ENCODE measurements at regions not wholly inside any gene's neighbourhood (a gene's known extent, or its start where the extent isn't known, plus 50 kb on each side); places are given as distances from the start of the nearest gene placed in this dataset.

DNA sequence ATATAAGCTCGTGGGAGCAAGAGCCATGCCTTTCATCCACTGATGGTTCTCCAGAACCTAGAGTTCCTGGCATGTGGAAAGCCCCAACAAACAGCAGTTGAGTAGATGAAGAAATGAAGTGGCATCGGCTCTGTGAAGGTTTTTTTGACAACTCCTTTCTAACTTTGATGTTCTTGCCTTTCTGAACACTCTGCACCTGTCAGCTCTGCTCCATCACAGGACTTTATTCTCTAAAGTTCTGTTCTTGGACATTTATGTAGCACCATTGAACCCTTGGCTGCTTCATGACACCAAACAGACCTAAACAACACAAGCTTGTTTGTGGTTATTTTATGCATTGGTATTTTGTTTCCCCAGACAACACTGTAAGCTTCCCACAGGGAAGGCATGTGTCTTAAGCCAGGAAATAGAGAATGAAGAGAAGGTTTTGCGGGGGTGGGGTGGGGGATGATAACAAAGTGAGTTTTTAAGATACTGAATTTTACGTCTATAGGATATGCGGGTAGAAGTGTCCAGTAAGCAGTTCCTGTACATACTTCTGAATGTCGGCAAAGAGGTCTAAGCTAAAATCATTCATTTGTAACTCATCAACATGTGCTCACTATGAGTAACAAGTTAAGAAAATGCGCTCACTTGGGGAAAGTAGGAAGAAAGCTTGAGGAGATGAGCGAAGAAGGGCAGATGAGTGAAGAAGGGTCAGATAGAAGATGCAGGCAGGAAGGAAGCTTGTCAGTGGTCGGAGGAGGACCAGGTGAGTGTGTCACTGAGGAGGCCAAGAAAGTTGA lies 146.0 kb upstream of the PLEKHG7 start:
- Histone ChIP-seq H3K27ac (ENCODE audit: low read depth, low read length) (no peak overlapping the region), H3K4me1 (ENCODE audit: control insufficient read depth in 1 of 2, insufficient read depth in 2 of 2, low read length in 2 of 2) (peaks cover 21 to 67% of the 10 kb centered on the region in 2 donors)

DNA sequence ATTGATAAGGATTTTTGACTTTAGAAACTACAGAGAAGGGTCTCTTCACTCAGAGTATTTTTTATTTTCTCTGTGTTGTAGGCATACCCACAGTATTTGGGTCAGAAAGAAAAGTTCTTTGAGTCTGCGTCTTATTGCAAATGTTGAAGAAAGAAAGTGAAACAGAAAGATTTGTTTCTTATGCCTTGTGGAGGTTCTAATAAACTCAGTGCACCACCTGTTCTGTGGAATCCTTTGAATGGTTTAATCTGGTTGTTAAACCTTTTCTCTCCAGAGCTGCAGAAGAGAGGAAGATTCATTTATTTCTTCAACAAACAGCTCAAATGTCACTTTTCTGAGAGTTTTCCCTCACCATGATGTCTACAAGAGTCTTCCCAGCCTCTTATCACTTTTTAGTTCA lies 146.6 kb upstream of the PLEKHG7 start:
- H3K4me1 ChIP-seq (ENCODE audit: control insufficient read depth in 1 of 2, insufficient read depth in 2 of 2, low read length in 2 of 2): peaks cover 28 to 67% of the 10 kb centered on the region in 2 donors
- H3K4me3 ChIP-seq (ENCODE audit: low read depth in 1 of 2, low read length in 2 of 2): peak overlapping the region; percentile 0 to 16
- H3K36me3 ChIP-seq (ENCODE audit: control insufficient read depth in 1 of 2, insufficient read depth in 2 of 2, low read length in 2 of 2): no peaks in the 10 kb centered on the region
- H3K9me3 ChIP-seq (ENCODE audit: control insufficient read depth in 1 of 2, low read length in 2 of 2): no peaks in the 10 kb centered on the region
- no peaks in the 10 kb centered on the region for H3K27me3 ChIP-seq (ENCODE audit: control insufficient read depth in 1 of 2, insufficient read depth in 2 of 2, low read length in 2 of 2)
- no peak overlapping the region for H3K27ac ChIP-seq (ENCODE audit: low read depth, low read length)
- H3K9ac ChIP-seq (ENCODE audit: low read depth in 1 of 2, low read length in 2 of 2): peak overlapping the region in 1 of 2 donors; percentile 15

More for the DNA sequence above, 146.0 kb upstream of the PLEKHG7 start:
- H3K9ac ChIP-seq (ENCODE audit: low read depth in 1 of 2, low read length in 2 of 2): peak overlapping the region in 1 of 2 donors; percentile 15
- H3K4me3 ChIP-seq (ENCODE audit: low read depth in 1 of 2, low read length in 2 of 2): peak overlapping the region in 1 of 2 donors; percentile 16
- no peaks in the 10 kb centered on the region for H3K27me3 ChIP-seq (ENCODE audit: control insufficient read depth in 1 of 2, insufficient read depth in 2 of 2, low read length in 2 of 2)
- no peaks in the 10 kb centered on the region for H3K9me3 ChIP-seq (ENCODE audit: control insufficient read depth in 1 of 2, low read length in 2 of 2)
- no peaks in the 10 kb centered on the region for H3K36me3 ChIP-seq (ENCODE audit: control insufficient read depth in 1 of 2, insufficient read depth in 2 of 2, low read length in 2 of 2)

GRCh38 chr12:92554158-92555073 lies 148.4 kb upstream of the PLEKHG7 start:
- peaks cover 39 to 68% of the 10 kb centered on the region in 2 donors for H3K4me1 ChIP-seq (ENCODE audit: control insufficient read depth in 1 of 2, insufficient read depth in 2 of 2, low read length in 2 of 2)
- H3K27me3 ChIP-seq (ENCODE audit: control insufficient read depth in 1 of 2, insufficient read depth in 2 of 2, low read length in 2 of 2): no peaks in the 10 kb centered on the region
- H3K27ac ChIP-seq (ENCODE audit: low read depth, low read length): no peak overlapping the region
- no peaks in the 10 kb centered on the region for H3K36me3 ChIP-seq (ENCODE audit: control insufficient read depth in 1 of 2, insufficient read depth in 2 of 2, low read length in 2 of 2)
- no peaks in the 10 kb centered on the region for H3K9me3 ChIP-seq (ENCODE audit: control insufficient read depth in 1 of 2, low read length in 2 of 2)
- H3K4me3 ChIP-seq (ENCODE audit: low read depth in 1 of 2, low read length in 2 of 2): no peak overlapping the region
- H3K9ac ChIP-seq (ENCODE audit: low read depth in 1 of 2, low read length in 2 of 2): no peak overlapping the region

DNA sequence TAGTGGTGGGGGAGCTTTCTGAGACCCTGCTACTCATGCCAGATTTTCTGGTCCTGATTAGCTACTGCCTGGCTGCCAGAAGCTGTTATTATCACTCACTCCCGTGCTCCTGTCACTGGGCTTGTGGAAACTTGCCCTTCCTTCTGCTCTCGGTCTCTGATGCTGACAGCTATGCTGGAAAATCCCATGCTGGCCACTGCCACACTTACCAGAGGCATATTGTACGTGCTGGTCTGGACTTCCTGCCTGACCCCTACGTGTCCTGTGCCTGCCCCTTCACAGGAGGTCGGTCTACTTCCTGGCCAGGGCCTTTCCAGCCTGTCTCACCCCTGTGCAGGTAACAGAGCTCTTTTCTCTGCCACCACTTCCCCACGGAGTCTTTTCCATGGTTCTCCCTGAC lies 149.4 kb upstream of the PLEKHG7 start:
- no peaks in the 10 kb centered on the region for H3K27me3 ChIP-seq (ENCODE audit: control insufficient read depth in 1 of 2, insufficient read depth in 2 of 2, low read length in 2 of 2)
- no peak overlapping the region for H3K27ac ChIP-seq (ENCODE audit: low read depth, low read length)
- H3K36me3 ChIP-seq (ENCODE audit: control insufficient read depth in 1 of 2, insufficient read depth in 2 of 2, low read length in 2 of 2): no peaks in the 10 kb centered on the region
- H3K4me1 ChIP-seq (ENCODE audit: control insufficient read depth in 1 of 2, insufficient read depth in 2 of 2, low read length in 2 of 2): peaks cover 42 to 68% of the 10 kb centered on the region in 2 donors
- no peak overlapping the region for H3K9ac ChIP-seq (ENCODE audit: low read depth in 1 of 2, low read length in 2 of 2)
- no peaks in the 10 kb centered on the region for H3K9me3 ChIP-seq (ENCODE audit: control insufficient read depth in 1 of 2, low read length in 2 of 2)
- no peak overlapping the region for H3K4me3 ChIP-seq (ENCODE audit: low read depth in 1 of 2, low read length in 2 of 2)

GRCh38 chr12:92552412-92553108 lies 150.2 kb upstream of the PLEKHG7 start:
- H3K4me3 ChIP-seq (ENCODE audit: low read depth in 1 of 2, low read length in 2 of 2): peak overlapping the region in 1 of 2 donors; percentile 31
- H3K27ac ChIP-seq (ENCODE audit: low read depth, low read length): no peak overlapping the region
- no peak overlapping the region for H3K9ac ChIP-seq (ENCODE audit: low read depth in 1 of 2, low read length in 2 of 2)
- H3K27me3 ChIP-seq (ENCODE audit: control insufficient read depth in 1 of 2, insufficient read depth in 2 of 2, low read length in 2 of 2): no peaks in the 10 kb centered on the region
- peaks cover 50 to 69% of the 10 kb centered on the region in 2 donors for H3K4me1 ChIP-seq (ENCODE audit: control insufficient read depth in 1 of 2, insufficient read depth in 2 of 2, low read length in 2 of 2)
- no peaks in the 10 kb centered on the region for H3K9me3 ChIP-seq (ENCODE audit: control insufficient read depth in 1 of 2, low read length in 2 of 2)
- no peaks in the 10 kb centered on the region for H3K36me3 ChIP-seq (ENCODE audit: control insufficient read depth in 1 of 2, insufficient read depth in 2 of 2, low read length in 2 of 2)

DNA sequence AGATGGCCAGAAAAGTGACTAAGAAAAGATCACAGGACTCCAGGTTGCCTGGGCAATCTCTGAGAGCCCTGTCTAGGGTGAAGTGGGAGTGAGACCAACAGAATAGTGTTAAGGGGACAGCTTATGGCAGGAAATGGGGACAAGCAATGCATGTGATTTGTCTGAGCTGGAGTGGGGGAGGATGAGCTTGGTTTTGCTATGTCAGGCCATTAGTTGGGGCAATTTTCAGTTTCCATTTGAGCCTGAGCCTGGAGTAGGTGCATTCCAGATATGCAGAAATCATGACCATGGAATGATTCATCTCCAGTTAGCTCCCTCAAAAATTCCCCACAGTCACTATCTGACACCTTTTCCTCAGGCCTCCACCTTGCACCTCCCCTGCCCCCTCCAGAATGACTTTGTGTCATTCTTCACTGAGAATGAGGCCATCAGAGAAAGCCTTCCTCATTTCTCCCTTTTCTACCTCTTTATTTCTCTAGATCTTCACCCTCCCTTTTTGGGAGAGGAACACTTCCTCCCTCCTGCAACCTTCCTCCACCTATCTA lies 150.9 kb upstream of the PLEKHG7 start:
- H3K4me3 ChIP-seq (ENCODE audit: low read depth in 1 of 2, low read length in 2 of 2): peak overlapping the region in 1 of 2 donors; percentile 31
- H3K9ac ChIP-seq (ENCODE audit: low read depth in 1 of 2, low read length in 2 of 2): no peak overlapping the region
- H3K4me1 ChIP-seq (ENCODE audit: control insufficient read depth in 1 of 2, insufficient read depth in 2 of 2, low read length in 2 of 2): peaks cover 56 to 74% of the 10 kb centered on the region in 2 donors
- H3K36me3 ChIP-seq (ENCODE audit: control insufficient read depth in 1 of 2, insufficient read depth in 2 of 2, low read length in 2 of 2): no peaks in the 10 kb centered on the region
- no peaks in the 10 kb centered on the region for H3K9me3 ChIP-seq (ENCODE audit: control insufficient read depth in 1 of 2, low read length in 2 of 2)
- H3K27ac ChIP-seq (ENCODE audit: low read depth, low read length): peak overlapping the region; percentile 6
- H3K27me3 ChIP-seq (ENCODE audit: control insufficient read depth in 1 of 2, insufficient read depth in 2 of 2, low read length in 2 of 2): no peaks in the 10 kb centered on the region

DNA sequence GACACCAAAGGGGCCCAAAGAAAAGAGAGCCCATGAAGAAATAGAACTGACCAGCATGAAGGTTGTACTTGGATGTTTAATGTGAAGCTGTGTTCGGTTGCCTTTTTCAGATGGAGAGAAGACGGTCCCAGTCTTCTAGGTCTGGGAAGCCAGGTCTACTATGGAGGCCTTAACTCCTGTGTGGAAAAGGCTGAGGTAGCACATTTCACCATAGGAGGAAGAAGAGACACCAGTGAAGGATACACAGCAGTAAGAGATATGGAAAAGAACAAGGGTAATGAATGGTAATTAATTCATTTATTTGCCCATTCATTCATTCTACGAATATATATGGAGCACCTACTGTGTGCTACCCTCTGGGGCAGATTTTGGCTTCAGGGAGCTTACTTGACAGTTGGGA lies 151.6 kb upstream of the PLEKHG7 start:
- H3K27ac ChIP-seq (ENCODE audit: low read depth, low read length): no peak overlapping the region
- H3K9ac ChIP-seq (ENCODE audit: low read depth in 1 of 2, low read length in 2 of 2): no peak overlapping the region
- H3K4me1 ChIP-seq (ENCODE audit: control insufficient read depth in 1 of 2, insufficient read depth in 2 of 2, low read length in 2 of 2): peaks cover 53 to 70% of the 10 kb centered on the region in 2 donors

GRCh38 chr12:92550661-92551060 lies 152.1 kb upstream of the PLEKHG7 start:
- Histone ChIP-seq H3K36me3 (ENCODE audit: control insufficient read depth in 1 of 2, insufficient read depth in 2 of 2, low read length in 2 of 2) (no peaks in the 10 kb centered on the region), H3K4me1 (ENCODE audit: control insufficient read depth in 1 of 2, insufficient read depth in 2 of 2, low read length in 2 of 2) (peaks cover 53 to 66% of the 10 kb centered on the region in 2 donors), H3K4me3 (ENCODE audit: low read depth in 1 of 2, low read length in 2 of 2) (no peak overlapping the region), H3K27me3 (ENCODE audit: control insufficient read depth in 1 of 2, insufficient read depth in 2 of 2, low read length in 2 of 2) (no peaks in the 10 kb centered on the region), H3K27ac (ENCODE audit: low read depth, low read length) (no peak overlapping the region), H3K9ac (ENCODE audit: low read depth in 1 of 2, low read length in 2 of 2) (no peak overlapping the region), H3K9me3 (ENCODE audit: control insufficient read depth in 1 of 2, low read length in 2 of 2) (no peaks in the 10 kb centered on the region)

More for the DNA sequence above, 151.6 kb upstream of the PLEKHG7 start:
- H3K4me3 ChIP-seq (ENCODE audit: low read depth in 1 of 2, low read length in 2 of 2): no peak overlapping the region
- no peaks in the 10 kb centered on the region for H3K36me3 ChIP-seq (ENCODE audit: control insufficient read depth in 1 of 2, insufficient read depth in 2 of 2, low read length in 2 of 2)
- no peaks in the 10 kb centered on the region for H3K27me3 ChIP-seq (ENCODE audit: control insufficient read depth in 1 of 2, insufficient read depth in 2 of 2, low read length in 2 of 2)
- no peaks in the 10 kb centered on the region for H3K9me3 ChIP-seq (ENCODE audit: control insufficient read depth in 1 of 2, low read length in 2 of 2)

DNA sequence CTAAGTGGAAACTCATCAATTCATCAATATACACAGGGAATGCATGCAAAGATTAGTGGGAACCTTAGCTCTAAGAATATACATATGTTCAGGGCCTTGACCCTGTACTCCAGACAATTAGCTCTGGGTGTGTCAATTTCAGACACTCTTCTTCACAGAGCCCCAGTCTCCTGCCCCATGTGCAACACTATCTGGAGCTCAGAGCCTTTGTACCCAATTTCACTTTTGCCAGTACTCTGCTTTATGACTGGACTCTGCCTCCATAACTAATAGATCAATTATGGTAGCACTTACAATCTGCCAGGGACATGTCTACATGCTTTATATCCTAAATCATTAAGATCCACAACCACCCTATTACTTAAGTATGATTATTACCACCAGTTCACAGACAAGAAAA lies 152.5 kb upstream of the PLEKHG7 start:
- Histone ChIP-seq H3K4me3 (ENCODE audit: low read depth in 1 of 2, low read length in 2 of 2) (no peak overlapping the region), H3K36me3 (ENCODE audit: control insufficient read depth in 1 of 2, insufficient read depth in 2 of 2, low read length in 2 of 2) (no peaks in the 10 kb centered on the region), H3K4me1 (ENCODE audit: control insufficient read depth in 1 of 2, insufficient read depth in 2 of 2, low read length in 2 of 2) (peaks cover 53 to 63% of the 10 kb centered on the region in 2 donors), H3K27ac (ENCODE audit: low read depth, low read length) (no peak overlapping the region), H3K27me3 (ENCODE audit: control insufficient read depth in 1 of 2, insufficient read depth in 2 of 2, low read length in 2 of 2) (no peaks in the 10 kb centered on the region), H3K9me3 (ENCODE audit: control insufficient read depth in 1 of 2, low read length in 2 of 2) (no peaks in the 10 kb centered on the region), H3K9ac (ENCODE audit: low read depth in 1 of 2, low read length in 2 of 2) (no peak overlapping the region)

Data from duodenal mucosa (tissue), 2 donors.